MG63 (cell line): ENCODE measurements at regions not wholly inside any gene's neighbourhood (a gene's known extent, or its start where the extent isn't known, plus 50 kb on each side); places are given as distances from the start of the nearest gene placed in this dataset.

ENCODE experiments used
- DNase-seq: peaks from one replicate; pipeline ENCODE4 v3.0.0-alpha.2; 2020
- H3K27me3 ChIP-seq: fragments of 250-450 bp; sonication (Bioruptor Pico); 2 replicates; pipeline ENCODE4 v1.5.1; 2020; ENCODE audit warnings: mild to moderate bottlenecking, moderate library complexity
- H3K36me3 ChIP-seq: fragments of 250-450 bp; sonication (Bioruptor Pico); 2 replicates; pipeline ENCODE4 v1.5.1; 2020; ENCODE audit warnings: mild to moderate bottlenecking, moderate library complexity
- H3K4me3 ChIP-seq: fragments of 250-450 bp; sonication (Bioruptor Pico); 2 replicates; pipeline ENCODE4 v1.5.1; 2020; ENCODE audit warnings: mild to moderate bottlenecking, moderate library complexity
- H3K9me3 ChIP-seq: fragments of 250-450 bp; sonication (Bioruptor Pico); 2 replicates; pipeline ENCODE4 v1.5.1; 2020; ENCODE audit warnings: mild to moderate bottlenecking, moderate library complexity

GRCh38 chrX:20378233-20378920 is 111.7 kb upstream of the RPS6KA3 start:
- Histone ChIP-seq H3K9me3 (no peaks in the 10 kb centered on the region), H3K4me3 (no peak overlapping the region), H3K27me3 (no peaks in the 10 kb centered on the region), H3K36me3 (no peaks in the 10 kb centered on the region)
- peak; percentile 63 for DNase-seq

DNA sequence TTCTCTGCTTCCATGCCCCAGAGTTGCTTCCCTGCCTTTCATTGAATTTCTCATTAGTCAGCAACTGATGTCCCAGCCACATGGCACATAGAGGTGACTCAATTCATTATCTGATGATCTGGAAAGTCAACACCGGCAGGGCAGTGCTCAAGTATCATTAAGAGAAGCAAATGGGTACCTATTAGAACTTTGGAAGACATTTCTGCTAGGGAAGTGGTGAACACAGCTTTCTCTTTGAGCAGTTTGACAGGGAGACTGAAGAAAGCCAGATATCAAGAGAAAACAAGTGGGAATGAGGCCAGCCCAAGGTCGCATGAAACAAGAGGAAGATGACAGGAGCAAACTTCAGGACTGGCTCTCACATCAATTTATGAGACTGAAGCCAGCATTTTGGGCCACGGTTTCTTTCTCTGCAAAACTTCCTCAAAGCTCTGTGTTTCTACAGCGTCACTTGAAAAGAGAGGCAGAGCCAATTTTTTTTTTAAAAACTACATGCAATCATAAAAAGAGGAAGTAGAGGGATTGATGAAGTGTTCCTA is 108.3 kb upstream of the RPS6KA3 start:
- Histone ChIP-seq H3K4me3 (no peak overlapping the region), H3K27me3 (no peaks in the 10 kb centered on the region), H3K36me3 (no peaks in the 10 kb centered on the region), H3K9me3 (no peaks in the 10 kb centered on the region)
- DNase-seq: no peak

GRCh38 chrX:20374450-20374849 is 107.7 kb upstream of the RPS6KA3 start:
- Histone ChIP-seq H3K9me3 (no peaks in the 10 kb centered on the region), H3K4me3 (no peak overlapping the region), H3K36me3 (no peaks in the 10 kb centered on the region), H3K27me3 (no peaks in the 10 kb centered on the region)
- DNase-seq: no peak

DNA sequence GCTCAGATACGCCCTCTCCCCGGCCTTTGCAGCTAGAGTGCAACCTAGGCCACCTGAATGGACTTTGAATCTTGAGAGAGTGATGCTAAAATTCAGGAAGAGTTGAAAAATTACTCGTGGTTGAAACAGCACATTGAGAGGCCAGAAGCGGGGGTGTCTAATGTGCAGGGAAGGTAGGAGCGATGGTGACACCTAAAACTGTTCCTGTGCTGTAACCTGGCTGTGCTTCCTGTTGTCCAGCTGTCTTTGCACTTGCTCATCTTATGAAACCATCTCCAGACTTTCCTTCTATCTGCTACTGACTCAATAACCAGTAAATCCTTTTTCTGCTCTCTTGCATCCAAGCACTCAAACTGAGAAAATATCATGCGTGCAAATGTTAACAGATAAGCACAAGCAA is 106.4 kb upstream of the RPS6KA3 start:
- Histone ChIP-seq H3K36me3 (no peaks in the 10 kb centered on the region), H3K9me3 (no peaks in the 10 kb centered on the region), H3K4me3 (no peak overlapping the region), H3K27me3 (no peaks in the 10 kb centered on the region)
- no peak for DNase-seq

DNA sequence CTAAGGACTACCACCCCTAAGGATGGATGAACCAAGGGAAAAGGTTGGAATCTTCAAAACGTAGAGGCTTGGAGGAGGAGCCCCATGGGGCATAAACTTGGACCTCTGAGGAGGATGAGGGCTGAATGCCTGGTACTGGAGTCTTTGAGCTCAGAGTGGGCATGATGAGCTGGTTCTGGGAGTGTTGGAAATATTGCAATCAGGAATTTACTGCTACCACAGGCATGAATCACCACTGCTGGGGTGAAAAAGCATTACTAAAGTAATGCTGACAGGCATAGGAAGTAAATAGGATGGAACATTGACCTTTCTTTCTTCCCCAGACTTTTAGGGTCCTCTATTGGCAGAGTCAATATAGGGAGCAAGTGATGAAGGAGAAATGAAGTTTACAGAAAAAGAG is 105.8 kb upstream of the RPS6KA3 start:
- Histone ChIP-seq H3K4me3 (no peak overlapping the region), H3K36me3 (no peaks in the 10 kb centered on the region), H3K9me3 (no peaks in the 10 kb centered on the region), H3K27me3 (no peaks in the 10 kb centered on the region)
- DNase-seq: no peak

DNA sequence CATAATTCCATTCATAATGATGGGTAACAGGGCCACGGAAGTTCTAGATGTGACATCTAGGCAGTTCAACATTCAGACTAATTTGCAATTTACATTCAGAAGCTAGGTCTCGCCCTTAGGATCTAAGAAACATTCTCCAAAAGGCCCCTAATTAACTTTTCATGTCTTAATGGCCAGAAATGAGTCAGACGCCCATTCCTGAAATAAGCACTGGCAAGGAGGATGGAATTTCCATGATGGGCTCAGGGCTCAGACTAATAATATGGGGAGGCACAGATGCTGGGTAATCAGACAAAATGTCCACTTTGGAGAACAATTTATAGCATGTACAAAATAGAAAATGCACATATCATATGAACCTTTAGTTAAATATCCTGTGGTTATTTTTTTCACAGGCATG is 102.8 kb upstream of the RPS6KA3 start:
- Histone ChIP-seq H3K36me3 (no peaks in the 10 kb centered on the region), H3K27me3 (no peaks in the 10 kb centered on the region), H3K4me3 (no peak overlapping the region), H3K9me3 (no peaks in the 10 kb centered on the region)
- no peak for DNase-seq

DNA sequence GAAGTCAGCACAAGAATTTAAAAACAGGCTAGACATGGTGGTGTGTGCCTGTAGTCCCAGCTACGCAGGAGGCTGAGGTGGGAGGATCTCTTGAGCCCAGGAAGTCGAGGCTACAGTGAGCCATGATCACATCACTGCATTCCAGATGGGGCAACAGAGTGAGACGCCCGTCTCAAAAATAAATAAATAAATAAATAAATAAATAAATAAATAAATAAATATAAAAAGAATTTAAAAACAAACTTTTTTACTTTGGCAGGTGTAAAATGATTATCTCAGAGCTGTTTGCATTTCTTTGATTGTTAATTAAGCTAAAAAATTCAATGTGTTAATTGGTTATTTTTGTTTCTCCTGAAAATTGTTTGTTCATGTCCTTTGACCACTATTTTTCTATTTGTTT is 97.5 kb upstream of the RPS6KA3 start:
- DNase-seq: no peak
- Histone ChIP-seq H3K9me3 (no peaks in the 10 kb centered on the region), H3K36me3 (no peaks in the 10 kb centered on the region), H3K27me3 (no peaks in the 10 kb centered on the region), H3K4me3 (no peak overlapping the region)

GRCh38 chrX:20363275-20363674 is 96.6 kb upstream of the RPS6KA3 start:
- Histone ChIP-seq H3K27me3 (no peaks in the 10 kb centered on the region), H3K4me3 (no peak overlapping the region), H3K9me3 (no peaks in the 10 kb centered on the region), H3K36me3 (no peaks in the 10 kb centered on the region)
- DNase-seq: no peak

- DNase-seq: no peak
- no peak overlapping the region for H3K4me3 ChIP-seq
- no peaks in the 10 kb centered on the region for H3K36me3 ChIP-seq
- H3K27me3 ChIP-seq: no peaks in the 10 kb centered on the region
- no peaks in the 10 kb centered on the region for H3K9me3 ChIP-seq
These were observed 95.9 kb upstream of the RPS6KA3 start for GRCh38 chrX:20362268-20363267.

DNA sequence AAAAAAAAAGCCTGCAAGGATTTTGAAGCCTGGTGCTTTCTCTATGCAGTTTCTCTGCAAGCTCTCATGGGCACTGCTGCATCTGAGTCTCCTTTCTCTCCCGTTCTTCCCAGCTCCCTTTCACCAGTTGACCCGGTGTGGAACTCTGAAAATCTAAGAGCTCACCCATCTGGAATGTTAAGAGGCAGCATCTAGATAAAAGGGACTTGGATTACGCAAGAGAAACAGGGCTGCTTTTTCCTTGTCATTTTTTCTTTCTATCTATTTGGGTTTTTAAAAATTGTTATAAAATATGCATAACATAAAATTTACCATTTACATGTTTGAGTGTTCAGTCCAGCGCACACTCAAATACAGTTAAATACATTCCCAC is 95.2 kb upstream of the RPS6KA3 start:
- Histone ChIP-seq H3K36me3 (no peaks in the 10 kb centered on the region), H3K4me3 (no peak overlapping the region), H3K27me3 (no peaks in the 10 kb centered on the region), H3K9me3 (no peaks in the 10 kb centered on the region)
- DNase-seq: no peak

DNA sequence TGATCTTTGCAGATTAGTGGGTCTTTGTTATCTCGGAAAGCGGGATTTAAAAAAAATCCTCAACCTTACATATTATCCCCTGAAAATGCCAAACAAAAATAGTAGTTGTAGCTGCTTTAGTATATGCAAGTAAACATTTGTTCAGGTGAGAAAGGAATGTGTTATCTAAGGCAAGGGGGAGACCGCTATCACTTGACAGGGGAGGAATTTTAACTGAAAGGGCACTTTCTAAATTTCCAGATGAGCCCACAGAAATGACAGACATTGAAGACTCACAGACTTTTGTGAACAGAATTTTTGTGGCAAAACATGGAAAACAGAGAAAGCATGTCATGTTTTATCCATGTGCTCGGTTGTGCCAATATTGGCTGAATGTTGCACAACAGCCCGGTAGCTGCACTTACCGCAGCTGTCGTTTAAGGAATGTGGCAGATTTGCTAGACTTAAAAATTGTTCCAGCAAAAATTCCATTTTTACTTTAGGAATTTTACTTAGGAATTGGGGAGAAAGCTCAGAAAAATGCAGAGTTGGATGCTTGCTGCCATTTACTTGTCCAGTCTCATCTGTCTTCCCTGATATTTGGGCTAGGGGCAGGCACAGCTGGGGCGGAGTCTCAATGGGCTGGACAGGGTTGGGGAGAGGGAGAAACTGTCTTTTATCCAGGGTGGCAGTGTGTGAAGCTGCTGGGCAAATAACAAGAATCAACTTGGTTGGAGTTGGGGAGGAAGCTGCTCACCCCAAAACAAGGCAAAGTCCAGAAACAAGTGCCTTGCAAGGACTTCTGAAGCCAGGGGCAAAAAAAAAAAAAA is 94.6 kb upstream of the RPS6KA3 start:
- Histone ChIP-seq H3K27me3 (no peaks in the 10 kb centered on the region), H3K9me3 (no peaks in the 10 kb centered on the region), H3K36me3 (no peaks in the 10 kb centered on the region), H3K4me3 (no peak overlapping the region)
- DNase-seq: no peak

GRCh38 chrX:20355187-20355586 is 88.5 kb upstream of the RPS6KA3 start:
- no peak for DNase-seq
- H3K27me3 ChIP-seq: no peaks in the 10 kb centered on the region
- no peaks in the 10 kb centered on the region for H3K9me3 ChIP-seq
- no peak overlapping the region for H3K4me3 ChIP-seq
- no peaks in the 10 kb centered on the region for H3K36me3 ChIP-seq

DNA sequence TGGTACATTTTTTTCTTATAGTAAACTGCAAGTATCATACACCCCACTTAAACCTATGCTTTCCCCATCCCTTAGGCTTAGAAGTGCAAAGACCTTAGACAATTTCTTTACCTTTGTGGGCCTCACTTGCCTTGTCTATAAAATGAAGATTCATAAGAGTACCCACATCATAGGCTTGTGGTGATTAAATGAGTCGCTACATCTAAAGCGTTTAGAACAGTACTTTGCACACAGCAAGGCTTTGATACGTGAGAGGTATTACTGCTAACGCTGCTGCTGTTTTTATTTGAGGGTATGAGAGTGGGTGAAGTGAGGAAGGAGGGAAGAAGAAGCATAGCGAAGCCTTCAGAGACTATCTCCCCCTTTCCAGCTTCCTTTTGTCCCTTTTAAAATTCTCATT is 87.8 kb upstream of the RPS6KA3 start:
- no peak overlapping the region for H3K4me3 ChIP-seq

GRCh38 chrX:20352935-20353336 is 86.2 kb upstream of the RPS6KA3 start:
- Histone ChIP-seq H3K36me3 (no peaks in the 10 kb centered on the region), H3K4me3 (no peak overlapping the region), H3K27me3 (no peaks in the 10 kb centered on the region), H3K9me3 (no peaks in the 10 kb centered on the region)
- no peak for DNase-seq

More for the DNA sequence above, 87.8 kb upstream of the RPS6KA3 start:
- no peak for DNase-seq
- Histone ChIP-seq H3K27me3 (no peaks in the 10 kb centered on the region), H3K36me3 (no peaks in the 10 kb centered on the region), H3K9me3 (no peaks in the 10 kb centered on the region)

DNA sequence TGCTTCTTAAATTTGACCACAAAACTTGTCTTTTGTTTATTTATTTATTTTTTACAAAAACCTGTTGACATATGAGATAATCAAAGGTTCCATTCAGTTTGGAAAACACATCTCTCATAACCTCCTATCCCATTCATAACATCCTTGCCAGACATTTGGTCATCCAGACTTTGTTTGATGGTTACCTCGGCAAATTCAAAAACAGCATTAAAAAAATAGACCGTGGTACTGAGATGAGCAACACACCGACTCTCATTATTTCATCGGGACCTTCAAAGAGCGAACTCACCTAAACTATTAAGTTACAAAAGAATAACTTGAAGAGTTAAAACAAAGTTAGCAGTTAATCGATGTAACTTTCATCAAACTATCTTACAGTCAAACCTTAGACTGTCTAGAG is 85.8 kb upstream of the RPS6KA3 start:
- DNase-seq: no peak
- Histone ChIP-seq H3K36me3 (no peaks in the 10 kb centered on the region), H3K9me3 (no peaks in the 10 kb centered on the region), H3K27me3 (no peaks in the 10 kb centered on the region), H3K4me3 (no peak overlapping the region)

DNA sequence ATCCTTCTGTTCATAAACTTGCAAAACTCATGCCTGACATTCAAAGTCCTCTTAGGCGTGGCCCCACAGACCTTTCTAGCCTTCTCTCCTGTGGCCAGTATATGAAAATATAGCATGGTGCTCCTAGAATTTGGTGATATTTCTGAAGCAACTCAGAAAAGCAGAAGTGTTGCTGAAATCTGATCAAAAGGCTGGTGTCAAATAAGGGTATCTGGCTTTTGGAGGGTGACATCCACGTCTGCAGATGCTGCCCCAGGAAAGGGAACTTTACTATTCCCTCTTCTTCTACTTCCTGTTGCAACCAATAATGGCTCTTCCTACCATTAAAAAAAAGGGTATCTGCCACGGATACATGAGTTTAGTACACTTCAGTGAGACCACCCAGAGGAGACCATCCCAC is 83.9 kb upstream of the RPS6KA3 start:
- Histone ChIP-seq H3K27me3 (no peaks in the 10 kb centered on the region), H3K9me3 (no peaks in the 10 kb centered on the region), H3K36me3 (no peaks in the 10 kb centered on the region), H3K4me3 (no peak overlapping the region)
- no peak for DNase-seq

GRCh38 chrX:20348139-20348538 is 81.4 kb upstream of the RPS6KA3 start:
- H3K27me3 ChIP-seq: no peaks in the 10 kb centered on the region
- no peak for DNase-seq
- H3K36me3 ChIP-seq: no peaks in the 10 kb centered on the region
- no peak overlapping the region for H3K4me3 ChIP-seq
- no peaks in the 10 kb centered on the region for H3K9me3 ChIP-seq
